T-cell (primary cell): ENCODE measurements at regions not wholly inside any gene's neighbourhood (a gene's known extent, or its start where the extent isn't known, plus 50 kb on each side); places are given as distances from the start of the nearest gene placed in this dataset.

Source experiments
- ATAC-seq, 4 experiments: fragments of 200-7000 bp in 3 of 4; fragments of 150-1000 bp in 1 of 4; cut with Tn5 transposase; replicated peaks in 1 of 4; 1 replicate in 3 of 4; 2 replicates in 1 of 4; pipeline ENCODE4 v1.10.0; 2021; ENCODE audit warnings: moderate library complexity in 3 of 4, mild to moderate bottlenecking in 2 of 4, moderate number of reproducible peaks in 1 of 4
- CTCF ChIA-PET, 2 donors: fragments of 300-600 bp; sonication (Branson Sonifier 250); formaldehyde crosslinking; loops; one replicate each; lab custom pipeline; 2022; ENCODE audit warnings: antibody characterized with exemption in 2 of 2; lab: Charles Lee
- POLR2A ChIA-PET, 2 donors: fragments of 300-600 bp; sonication (Branson Sonifier 250); formaldehyde crosslinking; loops; one replicate each; lab custom pipeline; 2022; ENCODE audit warnings: antibody characterized with exemption in 2 of 2; lab: Charles Lee
- DNase-seq, 35 experiments: peaks; one replicate each; pipeline versions ENCODE4 v3.0.0 to v3.0.0-alpha.2; 2013 to 2023
- H3K27ac ChIP-seq: one replicate; pipeline ENCODE4 v1.5.1; 2013; ENCODE audit warnings: low read length
- H3K27me3 ChIP-seq, 2 experiments: replicated peaks in 1 of 2; 1 replicate in 1 of 2; 2 replicates in 1 of 2; pipeline versions ENCODE4 v1.6.1 to v1.7.0; 2013; ENCODE audit warnings: low read length in 1 of 2, mixed read lengths in 1 of 2; ENCODE audit not compliant: control insufficient read depth in 2 of 2, insufficient read depth in 2 of 2; ENCODE audit errors: extremely low read depth in 1 of 2
- H3K36me3 ChIP-seq, 2 donors: 1 replicate in 1 of 2; 2 replicates in 1 of 2; pipeline versions ENCODE4 v1.6.1 to v1.7.0; 2013; ENCODE audit warnings: low read length in 1 of 2; ENCODE audit not compliant: control insufficient read depth in 2 of 2, insufficient read depth in 1 of 2; ENCODE audit errors: extremely low read depth in 1 of 2
- H3K4me1 ChIP-seq, 2 experiments: 1 replicate in 1 of 2; 2 replicates in 1 of 2; pipeline versions ENCODE4 v1.6.1 to v1.7.0; 2013; ENCODE audit warnings: low read length in 2 of 2, mixed read lengths in 1 of 2; ENCODE audit not compliant: insufficient read depth in 2 of 2, control insufficient read depth in 1 of 2; ENCODE audit errors: extremely low read depth in 1 of 2
- H3K4me3 ChIP-seq, 2 donors: 1 replicate in 1 of 2; 2 replicates in 1 of 2; pipeline versions ENCODE4 v1.5.1 to v1.7.0; 2013; ENCODE audit warnings: mild to moderate bottlenecking in 2 of 2, low read length in 1 of 2, moderate library complexity in 1 of 2; ENCODE audit not compliant: control insufficient read depth in 1 of 2; ENCODE audit errors: extremely low read depth in 1 of 2
- H3K9me3 ChIP-seq: 2 replicates; pipeline ENCODE4 v1.7.0; 2013
- H3K27ac Mint-ChIP-seq, 2 donors: one replicate each; pipeline ENCODE4 v1.8.0; 2020 to 2021; ENCODE audit warnings: mild to moderate bottlenecking in 2 of 2, mixed read lengths in 2 of 2
- H3K27me3 Mint-ChIP-seq, 2 donors: one replicate each; pipeline ENCODE4 v1.8.0; 2021 to 2022; ENCODE audit warnings: mixed read lengths in 2 of 2
- H3K36me3 Mint-ChIP-seq: one replicate; pipeline ENCODE4 v1.8.0; 2021; ENCODE audit warnings: mixed read lengths
- H3K4me1 Mint-ChIP-seq, 3 donors: one replicate each; pipeline ENCODE4 v1.8.0; 2020 to 2022; ENCODE audit warnings: mixed read lengths in 3 of 3, mild to moderate bottlenecking in 1 of 3
- H3K4me3 Mint-ChIP-seq, 3 donors: one replicate each; pipeline ENCODE4 v1.8.0; 2020 to 2022; ENCODE audit warnings: mild to moderate bottlenecking in 3 of 3, mixed read lengths in 3 of 3, moderate library complexity in 3 of 3
- H3K9me3 Mint-ChIP-seq, 3 donors: one replicate each; pipeline ENCODE4 v1.8.0; 2020 to 2022; ENCODE audit warnings: mixed read lengths in 3 of 3
- WGBS: methylation state at CpG from one replicate; pipeline ENCODE4 v1.1.5; 2013; ENCODE audit warnings: missing lambda C conversion rate; ENCODE audit not compliant: insufficient coverage; 5-methylcytosine and 5-hydroxymethylcytosine counted together

DNA sequence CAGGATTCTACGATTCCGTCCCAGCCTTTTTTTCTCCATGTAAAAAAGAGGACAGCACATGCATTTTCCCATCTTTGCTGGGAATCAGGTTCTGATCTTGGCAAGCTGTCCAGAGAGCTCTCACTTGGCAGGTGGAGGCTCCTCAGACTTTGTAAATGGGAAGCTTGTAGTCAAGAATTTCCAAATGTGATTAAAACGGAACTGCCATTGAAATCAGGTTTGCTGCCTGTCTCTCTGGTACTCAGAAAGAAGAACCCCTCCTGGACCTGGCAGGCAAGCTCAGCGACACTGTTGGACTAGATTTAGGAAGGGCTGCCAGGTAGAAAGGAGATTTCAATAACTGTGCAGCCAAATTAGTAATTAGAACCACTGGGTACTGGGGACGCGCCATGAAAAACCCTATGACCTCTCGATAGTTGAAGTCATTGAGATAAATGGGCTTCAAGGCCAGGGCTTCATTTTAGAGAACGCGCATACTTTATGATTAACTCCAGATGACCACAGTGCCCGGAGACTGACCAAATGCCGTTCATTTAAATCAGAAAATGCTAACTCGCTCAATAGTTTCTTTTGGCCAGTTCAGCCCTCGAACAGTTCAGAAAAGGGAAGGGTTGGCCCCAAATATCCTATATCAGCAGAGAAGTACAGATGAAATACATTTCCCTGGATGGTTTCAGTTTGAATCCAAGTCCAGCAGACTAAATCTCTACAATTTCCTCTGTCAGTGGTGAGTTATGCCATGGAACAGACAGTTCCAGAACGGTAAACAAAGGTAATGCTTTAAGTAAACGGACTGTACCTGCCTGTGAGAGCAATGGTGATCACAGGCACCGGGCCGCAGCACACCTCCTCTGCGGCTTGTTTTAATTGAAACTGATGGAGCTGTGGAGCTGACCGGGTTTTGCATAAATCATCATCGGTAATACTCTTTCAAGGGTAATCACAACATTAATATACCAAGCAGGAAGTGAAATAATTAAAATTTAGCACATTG lies 517.4 kb downstream of the RFC3 start:
- WGBS = 93% methylated on average over 14 of the region's 20 CpGs

DNA sequence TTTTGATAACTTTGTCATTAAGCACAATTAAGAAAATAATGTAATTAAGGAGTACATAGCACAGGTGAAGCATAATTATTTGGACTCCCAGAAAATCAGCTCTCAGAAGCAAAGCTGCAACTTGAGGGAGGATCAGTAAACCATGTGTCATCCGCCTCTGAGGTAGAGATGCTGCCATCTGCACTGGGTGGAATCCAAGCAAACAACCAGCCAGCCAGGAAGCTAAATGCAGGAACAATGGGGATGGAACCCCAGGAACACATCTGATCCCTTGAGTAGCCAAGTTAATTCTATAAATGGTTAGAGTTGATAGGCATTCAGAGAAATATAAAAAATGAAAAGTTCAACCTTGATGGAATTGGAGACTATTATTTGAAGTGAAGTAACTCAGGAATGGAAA lies 520.2 kb downstream of the RFC3 start:
- Mint-ChIP-seq H3K9me3 (peaks cover 0 to 17% (median 4%) of the 10 kb centered on the region in 3 donors), H3K27me3 (no peaks in the 10 kb centered on the region), H3K36me3 (no peaks in the 10 kb centered on the region), H3K27ac (no peak overlapping the region), H3K4me3 (no peak overlapping the region), H3K4me1 (no peaks in the 10 kb centered on the region)
- no peak for DNase-seq
- Histone ChIP-seq H3K4me3 (no peak overlapping the region), H3K36me3 (no peaks in the 10 kb centered on the region), H3K4me1 (no peaks in the 10 kb centered on the region), H3K27me3 (no peaks in the 10 kb centered on the region), H3K27ac (no peak overlapping the region), H3K9me3 (no peaks in the 10 kb centered on the region)
- CTCF ChIA-PET = no interaction called here
- no peak for ATAC-seq
- no CpG with 5 or more reads among the region's 1 CpG for WGBS
- POLR2A ChIA-PET = no interaction called here

More for the DNA sequence above, 517.4 kb downstream of the RFC3 start:
- no peak for DNase-seq
- Histone ChIP-seq H3K4me3 (no peak overlapping the region), H3K27me3 (no peaks in the 10 kb centered on the region), H3K27ac (no peak overlapping the region), H3K9me3 (no peaks in the 10 kb centered on the region), H3K4me1 (no peaks in the 10 kb centered on the region), H3K36me3 (no peaks in the 10 kb centered on the region)
- Mint-ChIP-seq H3K4me1 (no peaks in the 10 kb centered on the region), H3K36me3 (no peaks in the 10 kb centered on the region), H3K27me3 (no peaks in the 10 kb centered on the region), H3K27ac (no peak overlapping the region), H3K9me3 (peaks cover 0 to 10% (median 9%) of the 10 kb centered on the region in 3 donors), H3K4me3 (no peak overlapping the region)
- ChIA-PET CTCF (no interaction called here), POLR2A (no interaction called here)
- ATAC-seq = no peak

- no peak overlapping the region for H3K27ac ChIP-seq
- ChIA-PET POLR2A (no interaction called here), CTCF (no interaction called here)
- no peaks in the 10 kb centered on the region for H3K9me3 ChIP-seq
- Mint-ChIP-seq H3K36me3 (no peaks in the 10 kb centered on the region), H3K9me3 (peaks cover 0 to 17% (median 3%) of the 10 kb centered on the region in 3 donors), H3K27ac (no peak overlapping the region), H3K4me1 (no peaks in the 10 kb centered on the region), H3K27me3 (no peaks in the 10 kb centered on the region), H3K4me3 (no peak overlapping the region)
- no peak for DNase-seq
- no peaks in the 10 kb centered on the region for H3K36me3 ChIP-seq
- H3K27me3 ChIP-seq = no peaks in the 10 kb centered on the region
- H3K4me1 ChIP-seq = no peaks in the 10 kb centered on the region
- H3K4me3 ChIP-seq = no peak overlapping the region
- no peak for ATAC-seq
These were observed 522.6 kb downstream of the RFC3 start for GRCh38 chr13:34340534-34340933.

DNA sequence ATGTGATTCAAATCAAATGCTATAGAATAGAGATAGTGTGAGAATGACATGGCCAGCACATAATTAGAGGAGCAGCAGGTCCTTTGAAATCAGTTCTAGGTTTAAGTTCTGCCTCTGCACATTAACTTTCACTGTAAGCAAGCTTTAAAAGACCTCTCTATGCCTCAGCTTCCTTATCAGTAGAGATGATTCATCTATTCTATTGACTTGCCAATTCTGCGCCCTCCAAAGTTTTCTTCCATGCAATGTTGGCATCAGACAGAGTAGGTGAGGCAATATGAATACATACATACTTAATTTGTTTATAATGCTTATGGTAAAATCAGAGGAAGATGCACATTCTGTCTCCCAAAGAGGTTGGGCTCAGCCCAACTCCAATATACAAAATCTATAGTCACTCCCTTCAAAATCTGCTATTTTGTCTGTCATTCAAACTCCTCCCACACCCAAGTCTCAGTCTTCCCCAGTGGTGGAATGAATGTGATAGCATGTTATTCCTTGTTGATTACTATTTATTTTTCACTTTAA lies 525.5 kb downstream of the RFC3 start:
- WGBS = no CpG with 5 or more reads among the region's 1 CpG
- H3K36me3 ChIP-seq = no peaks in the 10 kb centered on the region
- no peaks in the 10 kb centered on the region for H3K27me3 Mint-ChIP-seq
- no peak overlapping the region for H3K4me3 ChIP-seq
- CTCF ChIA-PET = no interaction called here
- no peaks in the 10 kb centered on the region for H3K9me3 ChIP-seq
- no peaks in the 10 kb centered on the region for H3K4me1 Mint-ChIP-seq
- no peak for DNase-seq
- ATAC-seq = no peak
- H3K9me3 Mint-ChIP-seq = peaks cover 0 to 16% (median 3%) of the 10 kb centered on the region in 3 donors
- no peak overlapping the region for H3K27ac ChIP-seq
- no peaks in the 10 kb centered on the region for H3K36me3 Mint-ChIP-seq
- no peak overlapping the region for H3K27ac Mint-ChIP-seq
- no peak overlapping the region for H3K4me3 Mint-ChIP-seq
- no peaks in the 10 kb centered on the region for H3K27me3 ChIP-seq
- H3K4me1 ChIP-seq = no peaks in the 10 kb centered on the region
- POLR2A ChIA-PET = no interaction called here

- Histone ChIP-seq H3K27ac (no peak overlapping the region), H3K4me1 (no peaks in the 10 kb centered on the region), H3K4me3 (no peak overlapping the region), H3K27me3 (no peaks in the 10 kb centered on the region), H3K9me3 (no peaks in the 10 kb centered on the region), H3K36me3 (no peaks in the 10 kb centered on the region)
- DNase-seq = no peak
- POLR2A ChIA-PET = no interaction called here
- peaks cover 0 to 16% (median 0%) of the 10 kb centered on the region in 3 donors for H3K9me3 Mint-ChIP-seq
- no peak for ATAC-seq
- 71% methylated on average over 1 of the region's 4 CpGs for WGBS
- CTCF ChIA-PET = no interaction called here
- no peak overlapping the region for H3K27ac Mint-ChIP-seq
- H3K27me3 Mint-ChIP-seq = no peaks in the 10 kb centered on the region
- H3K4me3 Mint-ChIP-seq = no peak overlapping the region
- no peaks in the 10 kb centered on the region for H3K4me1 Mint-ChIP-seq
- H3K36me3 Mint-ChIP-seq = no peaks in the 10 kb centered on the region
These were observed 526.9 kb downstream of the RFC3 start for GRCh38 chr13:34344816-34345215.

GRCh38 chr13:34345258-34345965 lies 527.5 kb downstream of the RFC3 start:
- no peaks in the 10 kb centered on the region for H3K4me1 Mint-ChIP-seq
- ChIA-PET CTCF (no interaction called here), POLR2A (no interaction called here)
- H3K27me3 ChIP-seq = no peaks in the 10 kb centered on the region
- 63% methylated on average over 3 of the region's 7 CpGs for WGBS
- H3K4me1 ChIP-seq = no peaks in the 10 kb centered on the region
- DNase-seq (no peak), ATAC-seq (no peak)
- no peak overlapping the region for H3K4me3 ChIP-seq
- H3K4me3 Mint-ChIP-seq = no peak overlapping the region
- peaks cover 0 to 10% (median 0%) of the 10 kb centered on the region in 3 donors for H3K9me3 Mint-ChIP-seq
- no peak overlapping the region for H3K27ac Mint-ChIP-seq
- H3K36me3 Mint-ChIP-seq = no peaks in the 10 kb centered on the region
- H3K36me3 ChIP-seq = no peaks in the 10 kb centered on the region
- H3K27ac ChIP-seq = no peak overlapping the region
- no peaks in the 10 kb centered on the region for H3K9me3 ChIP-seq
- no peaks in the 10 kb centered on the region for H3K27me3 Mint-ChIP-seq
